ENCODE measurements at regions not wholly inside any gene's neighbourhood (a gene's known extent, or its start where the extent isn't known, plus 50 kb on each side); places are given as distances from the start of the nearest gene placed in this dataset.

GRCh38 chr2:185127412-185127811 lies 529.1 kb downstream of the ZNF804A start:
- H3K9me3 ChIP-seq (ENCODE audit: control insufficient read depth in 2 of 3, low read length in 3 of 3), result no peaks in the 10 kb centered on the region
- ChIA-PET POLR2A (no interaction called here), CTCF (no interaction called here)
- Mint-ChIP-seq H3K4me3 (no peak overlapping the region), H3K36me3 (no peaks in the 10 kb centered on the region), H3K4me1 (no peaks in the 10 kb centered on the region), H3K27ac (no peak overlapping the region), H3K9me3 (peaks cover 0 to 12% (median 4%) of the 10 kb centered on the region in 11 donors), H3K27me3 (no peaks in the 10 kb centered on the region)
- DNase-seq (no peak), ATAC-seq (no peak)
- intact Hi-C loops (cut with micrococcal nuclease), result no loop called here
- H3K27ac ChIP-seq (ENCODE audit: low read depth, low read length), result no peak overlapping the region
- no peaks in the 10 kb centered on the region for H3K4me1 ChIP-seq (ENCODE audit: control insufficient read depth in 2 of 2, insufficient read depth in 2 of 2, low read length in 2 of 2)
- H3K27me3 ChIP-seq (ENCODE audit: control insufficient read depth in 2 of 2, insufficient read depth in 2 of 2, low read length in 2 of 2), result no peaks in the 10 kb centered on the region
- no peaks in the 10 kb centered on the region for H3K36me3 ChIP-seq (ENCODE audit: control insufficient read depth in 2 of 3, insufficient read depth in 3 of 3, low read length in 3 of 3)
- no peak overlapping the region for H3K4me3 ChIP-seq (ENCODE audit: low read length)

GRCh38 chr2:185128346-185128745 lies 530.0 kb downstream of the ZNF804A start:
- Histone ChIP-seq H3K27ac (ENCODE audit: low read depth, low read length) (no peak overlapping the region), H3K36me3 (ENCODE audit: control insufficient read depth in 2 of 3, insufficient read depth in 3 of 3, low read length in 3 of 3) (no peaks in the 10 kb centered on the region), H3K9me3 (ENCODE audit: control insufficient read depth in 2 of 3, low read length in 3 of 3) (no peaks in the 10 kb centered on the region), H3K27me3 (ENCODE audit: control insufficient read depth in 2 of 2, insufficient read depth in 2 of 2, low read length in 2 of 2) (no peaks in the 10 kb centered on the region), H3K4me1 (ENCODE audit: control insufficient read depth in 2 of 2, insufficient read depth in 2 of 2, low read length in 2 of 2) (no peaks in the 10 kb centered on the region), H3K4me3 (ENCODE audit: low read length) (no peak overlapping the region)
- no peak for DNase-seq
- peaks cover under 1 to 12% (median 5%) of the 10 kb centered on the region in 11 donors for H3K9me3 Mint-ChIP-seq
- intact Hi-C loops (cut with micrococcal nuclease), result no loop called here
- no peak for ATAC-seq
- no peak overlapping the region for H3K4me3 Mint-ChIP-seq
- no peaks in the 10 kb centered on the region for H3K36me3 Mint-ChIP-seq
- no peak overlapping the region for H3K27ac Mint-ChIP-seq
- no peaks in the 10 kb centered on the region for H3K4me1 Mint-ChIP-seq
- H3K27me3 Mint-ChIP-seq, result no peaks in the 10 kb centered on the region
- POLR2A ChIA-PET, result no interaction called here
- CTCF ChIA-PET, result no interaction called here

- intact Hi-C loops (cut with micrococcal nuclease), result no loop called here
- H3K9me3 Mint-ChIP-seq, result peaks cover 2 to 12% (median 5%) of the 10 kb centered on the region in 11 donors
- no peak for DNase-seq
- ChIA-PET CTCF (no interaction called here), POLR2A (no interaction called here)
- Histone ChIP-seq H3K4me3 (ENCODE audit: low read length) (no peak overlapping the region), H3K27me3 (ENCODE audit: control insufficient read depth in 2 of 2, insufficient read depth in 2 of 2, low read length in 2 of 2) (no peaks in the 10 kb centered on the region), H3K9me3 (ENCODE audit: control insufficient read depth in 2 of 3, low read length in 3 of 3) (no peaks in the 10 kb centered on the region), H3K27ac (ENCODE audit: low read depth, low read length) (no peak overlapping the region), H3K4me1 (ENCODE audit: control insufficient read depth in 2 of 2, insufficient read depth in 2 of 2, low read length in 2 of 2) (no peaks in the 10 kb centered on the region), H3K36me3 (ENCODE audit: control insufficient read depth in 2 of 3, insufficient read depth in 3 of 3, low read length in 3 of 3) (no peaks in the 10 kb centered on the region)
- no peaks in the 10 kb centered on the region for H3K27me3 Mint-ChIP-seq
- H3K27ac Mint-ChIP-seq, result no peak overlapping the region
- ATAC-seq, result no peak
- no peaks in the 10 kb centered on the region for H3K36me3 Mint-ChIP-seq
- H3K4me1 Mint-ChIP-seq, result no peaks in the 10 kb centered on the region
- no peak overlapping the region for H3K4me3 Mint-ChIP-seq
Measured at GRCh38 chr2:185128996-185129395, 530.7 kb downstream of the ZNF804A start.

GRCh38 chr2:185130685-185131084 lies 532.4 kb downstream of the ZNF804A start:
- no peak overlapping the region for H3K4me3 ChIP-seq (ENCODE audit: low read length)
- H3K9me3 ChIP-seq (ENCODE audit: control insufficient read depth in 2 of 3, low read length in 3 of 3), result no peaks in the 10 kb centered on the region
- CTCF ChIA-PET, result no interaction called here
- no peaks in the 10 kb centered on the region for H3K27me3 ChIP-seq (ENCODE audit: control insufficient read depth in 2 of 2, insufficient read depth in 2 of 2, low read length in 2 of 2)
- POLR2A ChIA-PET, result no interaction called here
- Mint-ChIP-seq H3K27ac (no peak overlapping the region), H3K4me1 (no peaks in the 10 kb centered on the region), H3K27me3 (no peaks in the 10 kb centered on the region), H3K36me3 (no peaks in the 10 kb centered on the region), H3K9me3 (peaks cover 2 to 11% (median 5%) of the 10 kb centered on the region in 11 donors), H3K4me3 (no peak overlapping the region)
- no peak overlapping the region for H3K27ac ChIP-seq (ENCODE audit: low read depth, low read length)
- intact Hi-C loops (cut with micrococcal nuclease), result no loop called here
- ATAC-seq (no peak), DNase-seq (no peak)
- no peaks in the 10 kb centered on the region for H3K36me3 ChIP-seq (ENCODE audit: control insufficient read depth in 2 of 3, insufficient read depth in 3 of 3, low read length in 3 of 3)
- H3K4me1 ChIP-seq (ENCODE audit: control insufficient read depth in 2 of 2, insufficient read depth in 2 of 2, low read length in 2 of 2), result no peaks in the 10 kb centered on the region

GRCh38 chr2:185132501-185133041 lies 534.2 kb downstream of the ZNF804A start:
- peaks cover 0 to 9% (median 4%) of the 10 kb centered on the region in 11 donors for H3K9me3 Mint-ChIP-seq
- H3K27me3 Mint-ChIP-seq, result no peaks in the 10 kb centered on the region
- no peaks in the 10 kb centered on the region for H3K36me3 ChIP-seq (ENCODE audit: control insufficient read depth in 2 of 3, insufficient read depth in 3 of 3, low read length in 3 of 3)
- H3K4me3 ChIP-seq (ENCODE audit: low read length), result no peak overlapping the region
- no peak for ATAC-seq
- no peaks in the 10 kb centered on the region for H3K4me1 ChIP-seq (ENCODE audit: control insufficient read depth in 2 of 2, insufficient read depth in 2 of 2, low read length in 2 of 2)
- no peak overlapping the region for H3K4me3 Mint-ChIP-seq
- intact Hi-C loops (cut with micrococcal nuclease), result no loop called here
- no peaks in the 10 kb centered on the region for H3K9me3 ChIP-seq (ENCODE audit: control insufficient read depth in 2 of 3, low read length in 3 of 3)
- no peak for DNase-seq
- H3K36me3 Mint-ChIP-seq, result no peaks in the 10 kb centered on the region
- ChIA-PET CTCF (no interaction called here), POLR2A (no interaction called here)
- no peaks in the 10 kb centered on the region for H3K4me1 Mint-ChIP-seq
- no peak overlapping the region for H3K27ac ChIP-seq (ENCODE audit: low read depth, low read length)
- no peaks in the 10 kb centered on the region for H3K27me3 ChIP-seq (ENCODE audit: control insufficient read depth in 2 of 2, insufficient read depth in 2 of 2, low read length in 2 of 2)
- no peak overlapping the region for H3K27ac Mint-ChIP-seq

GRCh38 chr2:185137700-185138099 lies 539.4 kb downstream of the ZNF804A start:
- CTCF ChIA-PET, result no interaction called here
- no peaks in the 10 kb centered on the region for H3K9me3 ChIP-seq (ENCODE audit: control insufficient read depth in 2 of 3, low read length in 3 of 3)

GRCh38 chr2:185142677-185143076 lies 544.3 kb downstream of the ZNF804A start:
- H3K36me3 Mint-ChIP-seq, result no peaks in the 10 kb centered on the region
- H3K27ac Mint-ChIP-seq, result no peak overlapping the region
- H3K9me3 Mint-ChIP-seq, result peaks cover 0 to 10% (median 1%) of the 10 kb centered on the region in 11 donors
- Histone ChIP-seq H3K4me1 (ENCODE audit: control insufficient read depth in 2 of 2, insufficient read depth in 2 of 2, low read length in 2 of 2) (no peaks in the 10 kb centered on the region), H3K4me3 (ENCODE audit: low read length) (no peak overlapping the region), H3K36me3 (ENCODE audit: control insufficient read depth in 2 of 3, insufficient read depth in 3 of 3, low read length in 3 of 3) (no peaks in the 10 kb centered on the region), H3K27me3 (ENCODE audit: control insufficient read depth in 2 of 2, insufficient read depth in 2 of 2, low read length in 2 of 2) (no peaks in the 10 kb centered on the region), H3K27ac (ENCODE audit: low read depth, low read length) (no peak overlapping the region), H3K9me3 (ENCODE audit: control insufficient read depth in 2 of 3, low read length in 3 of 3) (no peaks in the 10 kb centered on the region)
- no peak overlapping the region for H3K4me3 Mint-ChIP-seq
- ATAC-seq, result no peak
- no peaks in the 10 kb centered on the region for H3K4me1 Mint-ChIP-seq
- H3K27me3 Mint-ChIP-seq, result no peaks in the 10 kb centered on the region
- ChIA-PET CTCF (no interaction called here), POLR2A (no interaction called here)
- DNase-seq, result no peak
- intact Hi-C loops (cut with micrococcal nuclease), result no loop called here

More at GRCh38 chr2:185137700-185138099, 539.4 kb downstream of the ZNF804A start:
- no peak overlapping the region for H3K4me3 Mint-ChIP-seq
- Histone ChIP-seq H3K27ac (ENCODE audit: low read depth, low read length) (no peak overlapping the region), H3K36me3 (ENCODE audit: control insufficient read depth in 2 of 3, insufficient read depth in 3 of 3, low read length in 3 of 3) (no peaks in the 10 kb centered on the region), H3K27me3 (ENCODE audit: control insufficient read depth in 2 of 2, insufficient read depth in 2 of 2, low read length in 2 of 2) (no peaks in the 10 kb centered on the region), H3K4me1 (ENCODE audit: control insufficient read depth in 2 of 2, insufficient read depth in 2 of 2, low read length in 2 of 2) (no peaks in the 10 kb centered on the region), H3K4me3 (ENCODE audit: low read length) (no peak overlapping the region)
- POLR2A ChIA-PET, result no interaction called here
- H3K36me3 Mint-ChIP-seq, result no peaks in the 10 kb centered on the region
- intact Hi-C loops (cut with micrococcal nuclease), result no loop called here
- ATAC-seq (no peak), DNase-seq (no peak)
- no peaks in the 10 kb centered on the region for H3K27me3 Mint-ChIP-seq
- no peaks in the 10 kb centered on the region for H3K4me1 Mint-ChIP-seq
- H3K9me3 Mint-ChIP-seq, result peaks cover 0 to 16% (median 6%) of the 10 kb centered on the region in 11 donors
- no peak overlapping the region for H3K27ac Mint-ChIP-seq

Data from naive thymus-derived CD4-positive, alpha-beta T cell (primary cell).